ENCODE measurements at regions not wholly inside any gene's neighbourhood (a gene's known extent, or its start where the extent isn't known, plus 50 kb on each side); places are given as distances from the start of the nearest gene placed in this dataset.

GRCh38 chr7:16174253-16174652 lies 247.1 kb downstream of the CRPPA start:
- no peak for TF ChIP-seq CTCF (conservative IDR thresholded peaks at IDR 0.05 in 1 of 2, IDR thresholded peaks at IDR 0.05 in 1 of 2; ENCODE audit: low read depth in 1 of 2, low read length in 2 of 2)
- no peak for TF ChIP-seq EZH2 (IDR thresholded peaks at IDR 0.05; ENCODE audit: low read length, missing control alignments)
